ENCODE measurements at regions not wholly inside any gene's neighbourhood (a gene's known extent, or its start where the extent isn't known, plus 50 kb on each side); places are given as distances from the start of the nearest gene placed in this dataset.

GRCh38 chr3:168506589-168506988 lies 410.9 kb upstream of the GOLIM4 start:
- no peaks in the 10 kb centered on the region for H3K27me3 ChIP-seq (ENCODE audit: insufficient read depth, low read depth)
- no peaks in the 10 kb centered on the region for H4K20me1 ChIP-seq (ENCODE audit: insufficient read depth)
- H3K79me2 ChIP-seq (ENCODE audit: low read depth), result no peaks in the 10 kb centered on the region
- H3F3A ChIP-seq (ENCODE audit: insufficient read depth, low read depth), result no peaks in the 10 kb centered on the region
- ChIA-PET CTCF (no interaction called here), POLR2A (ENCODE audit: unreplicated experiment) (no interaction called here)
- H3K4me3 ChIP-seq, result no peak overlapping the region
- no peaks in the 10 kb centered on the region for H3K36me3 ChIP-seq (ENCODE audit: low read depth)
- intact Hi-C loops (cut with micrococcal nuclease; ENCODE audit: unreplicated experiment), result no loop called here
- H2AFZ ChIP-seq, result no peak overlapping the region; the same call in 1 of the 2 replicates
- H3K9me2 ChIP-seq (ENCODE audit: insufficient read depth), result no peaks in the 10 kb centered on the region; the same call in 1 of the 2 replicates
- TF ChIP-seq CTCF (conservative IDR thresholded peaks at IDR 0.05), result no peak
- no peak for TF ChIP-seq EZH2 (IDR thresholded peaks at IDR 0.05; ENCODE audit: low read depth)
- H3K4me2 ChIP-seq, result no peak overlapping the region
- no peaks in the 10 kb centered on the region for H3K9me3 ChIP-seq (ENCODE audit: insufficient read depth, low read depth)
- H3K4me1 ChIP-seq (replicated peaks; ENCODE audit: insufficient read depth), result no peaks in the 10 kb centered on the region
- DNase-seq, result no peak
- no TSS peak for BruUV-seq (replicated peaks)
- no peak overlapping the region for H3K27ac ChIP-seq

GRCh38 chr3:168501570-168501969 lies 405.8 kb upstream of the GOLIM4 start:
- ChIA-PET CTCF (no interaction called here), POLR2A (ENCODE audit: unreplicated experiment) (no interaction called here)
- BruUV-seq (replicated peaks), result no TSS peak
- no peak for DNase-seq
- Histone ChIP-seq H3K9me2 (ENCODE audit: insufficient read depth) (no peaks in the 10 kb centered on the region; the same call in 1 of the 2 replicates), H2AFZ (no peak overlapping the region), H3K79me2 (ENCODE audit: low read depth) (no peaks in the 10 kb centered on the region), H3K27me3 (ENCODE audit: insufficient read depth, low read depth) (no peaks in the 10 kb centered on the region), H3K36me3 (ENCODE audit: low read depth) (no peaks in the 10 kb centered on the region), H3K4me1 (replicated peaks; ENCODE audit: insufficient read depth) (no peaks in the 10 kb centered on the region), H3K9me3 (ENCODE audit: insufficient read depth, low read depth) (no peaks in the 10 kb centered on the region), H3K27ac (no peak overlapping the region), H3K4me2 (no peak overlapping the region), H3F3A (ENCODE audit: insufficient read depth, low read depth) (no peaks in the 10 kb centered on the region), H3K4me3 (no peak overlapping the region), H4K20me1 (ENCODE audit: insufficient read depth) (no peaks in the 10 kb centered on the region)
- intact Hi-C loops (cut with micrococcal nuclease; ENCODE audit: unreplicated experiment), result no loop called here
- TF ChIP-seq CTCF (conservative IDR thresholded peaks at IDR 0.05) (no peak), EZH2 (IDR thresholded peaks at IDR 0.05; ENCODE audit: low read depth) (no peak)

- H3K36me3 ChIP-seq (ENCODE audit: low read depth), result no peaks in the 10 kb centered on the region
- no peak overlapping the region for H2AFZ ChIP-seq
- H3K9me2 ChIP-seq (ENCODE audit: insufficient read depth), result no peaks in the 10 kb centered on the region; the same call in 1 of the 2 replicates
- H3K27ac ChIP-seq, result no peak overlapping the region
- no peak overlapping the region for H3K4me3 ChIP-seq
- H3K27me3 ChIP-seq (ENCODE audit: insufficient read depth, low read depth), result no peaks in the 10 kb centered on the region
- no peak overlapping the region for H3K4me2 ChIP-seq
- no peak for DNase-seq
- CTCF ChIA-PET, result no interaction called here
- H3K4me1 ChIP-seq (replicated peaks; ENCODE audit: insufficient read depth), result no peaks in the 10 kb centered on the region
- H3K9me3 ChIP-seq (ENCODE audit: insufficient read depth, low read depth), result no peaks in the 10 kb centered on the region
- no peaks in the 10 kb centered on the region for H3F3A ChIP-seq (ENCODE audit: insufficient read depth, low read depth)
- H3K79me2 ChIP-seq (ENCODE audit: low read depth), result no peaks in the 10 kb centered on the region
- TF ChIP-seq CTCF (conservative IDR thresholded peaks at IDR 0.05) (no peak), EZH2 (IDR thresholded peaks at IDR 0.05; ENCODE audit: low read depth) (no peak)
- intact Hi-C loops (cut with micrococcal nuclease; ENCODE audit: unreplicated experiment), result no loop called here
- POLR2A ChIA-PET (ENCODE audit: unreplicated experiment), result no interaction called here
- no peaks in the 10 kb centered on the region for H4K20me1 ChIP-seq (ENCODE audit: insufficient read depth)
- BruUV-seq (replicated peaks), result no TSS peak
These were observed 402.5 kb upstream of the GOLIM4 start for GRCh38 chr3:168498194-168498593.

Measured in PC-9 (cell line).